ENCODE measurements at regions not wholly inside any gene's neighbourhood (a gene's known extent, or its start where the extent isn't known, plus 50 kb on each side); places are given as distances from the start of the nearest gene placed in this dataset.

- H3K27ac Mint-ChIP-seq: peak overlapping the region; percentile 64
- no peak for TF ChIP-seq CTCF (IDR thresholded peaks at IDR 0.05)
- no peaks in the 10 kb centered on the region for H3K36me3 Mint-ChIP-seq (ENCODE audit: low read depth)
- no peak overlapping the region for H3K4me3 Mint-ChIP-seq
- H3K27me3 Mint-ChIP-seq (ENCODE audit: low read depth, poor library complexity): peaks cover 28% of the 10 kb centered on the region
- H3K9me3 Mint-ChIP-seq: peaks cover 9% of the 10 kb centered on the region
- peaks cover 23% of the 10 kb centered on the region for H3K4me1 Mint-ChIP-seq
- no peak for DNase-seq
These were observed 237.5 kb downstream of the GADD45G start for GRCh38 chr9:89842267-89842768.

- TF ChIP-seq CTCF (IDR thresholded peaks at IDR 0.05): no peak
- Mint-ChIP-seq H3K27ac (no peak overlapping the region), H3K4me3 (no peak overlapping the region), H3K27me3 (ENCODE audit: low read depth, poor library complexity) (peaks cover 28% of the 10 kb centered on the region), H3K9me3 (peaks cover 9% of the 10 kb centered on the region), H3K4me1 (peaks cover 23% of the 10 kb centered on the region), H3K36me3 (ENCODE audit: low read depth) (no peaks in the 10 kb centered on the region)
- DNase-seq: no peak
These were observed 238.3 kb downstream of the GADD45G start for GRCh38 chr9:89843074-89843473.

- Mint-ChIP-seq H3K27me3 (ENCODE audit: low read depth, poor library complexity) (peaks cover 25% of the 10 kb centered on the region), H3K9me3 (peaks cover 13% of the 10 kb centered on the region), H3K4me3 (no peak overlapping the region), H3K27ac (no peak overlapping the region), H3K4me1 (peaks cover 23% of the 10 kb centered on the region), H3K36me3 (ENCODE audit: low read depth) (no peaks in the 10 kb centered on the region)
- no peak for DNase-seq
- no peak for TF ChIP-seq CTCF (IDR thresholded peaks at IDR 0.05)
These were observed 238.8 kb downstream of the GADD45G start for GRCh38 chr9:89843591-89843990.

- peaks cover 24% of the 10 kb centered on the region for H3K27me3 Mint-ChIP-seq (ENCODE audit: low read depth, poor library complexity)
- no peak overlapping the region for H3K4me3 Mint-ChIP-seq
- H3K27ac Mint-ChIP-seq: peak overlapping the region; percentile 46
- no peak for DNase-seq
- TF ChIP-seq CTCF (IDR thresholded peaks at IDR 0.05): no peak
- H3K36me3 Mint-ChIP-seq (ENCODE audit: low read depth): peaks cover 3% of the 10 kb centered on the region
- H3K9me3 Mint-ChIP-seq: peaks cover 17% of the 10 kb centered on the region
- peaks cover 21% of the 10 kb centered on the region for H3K4me1 Mint-ChIP-seq
These were observed 239.3 kb downstream of the GADD45G start for GRCh38 chr9:89844075-89844474.

GRCh38 chr9:89844535-89844934 is 239.7 kb downstream of the GADD45G start:
- Mint-ChIP-seq H3K4me3 (no peak overlapping the region), H3K36me3 (ENCODE audit: low read depth) (peaks cover 5% of the 10 kb centered on the region), H3K27me3 (ENCODE audit: low read depth, poor library complexity) (peaks cover 25% of the 10 kb centered on the region), H3K27ac (no peak overlapping the region), H3K4me1 (peaks cover 16% of the 10 kb centered on the region), H3K9me3 (peaks cover 19% of the 10 kb centered on the region)
- DNase-seq: no peak
- no peak for TF ChIP-seq CTCF (IDR thresholded peaks at IDR 0.05)

- DNase-seq: no peak
- TF ChIP-seq CTCF (IDR thresholded peaks at IDR 0.05): no peak
- Mint-ChIP-seq H3K36me3 (ENCODE audit: low read depth) (peaks cover 5% of the 10 kb centered on the region), H3K27ac (no peak overlapping the region), H3K4me3 (no peak overlapping the region), H3K4me1 (peaks cover 13% of the 10 kb centered on the region), H3K27me3 (ENCODE audit: low read depth, poor library complexity) (peaks cover 28% of the 10 kb centered on the region), H3K9me3 (peaks cover 25% of the 10 kb centered on the region)
These were observed 240.5 kb downstream of the GADD45G start for GRCh38 chr9:89845321-89845720.
